ENCODE measurements at regions not wholly inside any gene's neighbourhood (a gene's known extent, or its start where the extent isn't known, plus 50 kb on each side); places are given as distances from the start of the nearest gene placed in this dataset.

DNA sequence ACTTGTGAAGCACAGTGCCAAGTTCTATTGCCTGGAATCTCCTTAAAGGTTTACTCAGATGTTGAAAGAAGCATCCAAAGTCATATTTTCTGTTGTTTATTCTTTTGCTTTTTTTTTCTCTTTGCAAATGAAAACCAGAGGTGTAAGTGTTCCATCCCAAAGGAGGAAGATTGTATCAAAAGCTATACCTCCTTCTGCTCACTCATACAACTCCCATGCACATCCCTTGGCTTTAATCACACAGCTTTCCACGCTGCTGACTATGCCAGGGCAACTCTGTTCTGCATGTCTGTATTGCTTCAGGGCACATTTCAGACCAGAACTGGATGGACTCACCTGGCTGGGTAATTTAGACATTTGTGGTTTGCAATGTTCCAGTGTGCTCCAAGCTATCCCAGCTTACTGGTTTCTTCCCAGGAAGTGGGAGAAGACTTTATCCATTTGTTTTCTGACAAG, 399.6 kb upstream of the TBL1XR1 start:
- H3K27me3 ChIP-seq (ENCODE audit: control insufficient read depth, insufficient read depth, low read length): no peaks in the 10 kb centered on the region
- no peaks in the 10 kb centered on the region for H3K36me3 ChIP-seq (ENCODE audit: control insufficient read depth, insufficient read depth, low read length)
- TF ChIP-seq, protein P1, sequence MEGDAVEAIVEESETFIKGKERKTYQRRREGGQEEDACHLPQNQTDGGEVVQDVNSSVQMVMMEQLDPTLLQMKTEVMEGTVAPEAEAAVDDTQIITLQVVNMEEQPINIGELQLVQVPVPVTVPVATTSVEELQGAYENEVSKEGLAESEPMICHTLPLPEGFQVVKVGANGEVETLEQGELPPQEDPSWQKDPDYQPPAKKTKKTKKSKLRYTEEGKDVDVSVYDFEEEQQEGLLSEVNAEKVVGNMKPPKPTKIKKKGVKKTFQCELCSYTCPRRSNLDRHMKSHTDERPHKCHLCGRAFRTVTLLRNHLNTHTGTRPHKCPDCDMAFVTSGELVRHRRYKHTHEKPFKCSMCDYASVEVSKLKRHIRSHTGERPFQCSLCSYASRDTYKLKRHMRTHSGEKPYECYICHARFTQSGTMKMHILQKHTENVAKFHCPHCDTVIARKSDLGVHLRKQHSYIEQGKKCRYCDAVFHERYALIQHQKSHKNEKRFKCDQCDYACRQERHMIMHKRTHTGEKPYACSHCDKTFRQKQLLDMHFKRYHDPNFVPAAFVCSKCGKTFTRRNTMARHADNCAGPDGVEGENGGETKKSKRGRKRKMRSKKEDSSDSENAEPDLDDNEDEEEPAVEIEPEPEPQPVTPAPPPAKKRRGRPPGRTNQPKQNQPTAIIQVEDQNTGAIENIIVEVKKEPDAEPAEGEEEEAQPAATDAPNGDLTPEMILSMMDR (IDR thresholded peaks at IDR 0.05; ENCODE audit: insufficient read depth, low read length, severe bottlenecking): no peak
- H3K4me3 ChIP-seq (ENCODE audit: low read depth, low read length): no peak overlapping the region
- FAIRE-seq (no peak), DNase-seq (ENCODE audit: low read depth) (peak; percentile 92)

DNA sequence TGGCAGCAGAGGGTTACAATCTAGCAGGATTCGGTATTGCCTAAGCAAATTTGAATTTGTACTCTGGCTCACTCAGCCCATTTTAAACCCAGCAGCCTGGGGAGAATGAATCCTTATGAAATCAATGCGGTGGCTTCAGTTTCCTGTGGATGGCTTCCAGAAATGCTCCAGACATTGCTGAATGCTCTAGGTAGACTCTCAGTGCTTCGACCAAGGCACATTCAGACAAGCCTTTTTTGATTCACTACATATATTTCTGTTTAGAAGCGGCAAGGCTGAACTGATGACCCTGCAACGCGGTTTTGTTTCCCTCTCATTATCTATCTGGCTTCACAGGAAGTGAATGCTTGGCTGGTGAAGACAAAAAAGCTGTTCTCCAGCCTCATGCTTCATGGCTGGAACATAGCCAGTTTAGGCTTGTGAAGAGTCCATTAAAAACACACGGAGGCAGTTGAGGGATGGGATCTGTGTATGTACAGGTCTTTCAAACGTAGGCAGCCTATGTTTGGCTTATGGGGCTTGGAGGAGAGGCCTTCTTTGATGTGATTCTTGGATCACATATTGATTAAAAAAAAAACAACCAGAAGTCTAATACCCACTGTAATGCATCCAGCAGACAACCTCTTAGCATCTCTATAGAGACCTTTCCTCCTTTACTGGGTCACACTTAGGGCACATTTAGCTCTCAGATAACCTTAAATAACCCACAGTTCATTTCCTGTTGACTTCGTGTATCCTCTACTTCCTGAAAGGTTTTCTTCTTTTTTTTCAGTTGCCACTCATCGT, 400.2 kb upstream of the TBL1XR1 start:
- TF ChIP-seq, protein P1 (IDR thresholded peaks at IDR 0.05; ENCODE audit: insufficient read depth, low read length, severe bottlenecking): no peak
- FAIRE-seq (no peak), DNase-seq (ENCODE audit: low read depth) (peak; percentile 90)
- H3K27me3 ChIP-seq (ENCODE audit: control insufficient read depth, insufficient read depth, low read length): no peaks in the 10 kb centered on the region
- no peak overlapping the region for H3K4me3 ChIP-seq (ENCODE audit: low read depth, low read length)
- H3K36me3 ChIP-seq (ENCODE audit: control insufficient read depth, insufficient read depth, low read length): no peaks in the 10 kb centered on the region

DNA sequence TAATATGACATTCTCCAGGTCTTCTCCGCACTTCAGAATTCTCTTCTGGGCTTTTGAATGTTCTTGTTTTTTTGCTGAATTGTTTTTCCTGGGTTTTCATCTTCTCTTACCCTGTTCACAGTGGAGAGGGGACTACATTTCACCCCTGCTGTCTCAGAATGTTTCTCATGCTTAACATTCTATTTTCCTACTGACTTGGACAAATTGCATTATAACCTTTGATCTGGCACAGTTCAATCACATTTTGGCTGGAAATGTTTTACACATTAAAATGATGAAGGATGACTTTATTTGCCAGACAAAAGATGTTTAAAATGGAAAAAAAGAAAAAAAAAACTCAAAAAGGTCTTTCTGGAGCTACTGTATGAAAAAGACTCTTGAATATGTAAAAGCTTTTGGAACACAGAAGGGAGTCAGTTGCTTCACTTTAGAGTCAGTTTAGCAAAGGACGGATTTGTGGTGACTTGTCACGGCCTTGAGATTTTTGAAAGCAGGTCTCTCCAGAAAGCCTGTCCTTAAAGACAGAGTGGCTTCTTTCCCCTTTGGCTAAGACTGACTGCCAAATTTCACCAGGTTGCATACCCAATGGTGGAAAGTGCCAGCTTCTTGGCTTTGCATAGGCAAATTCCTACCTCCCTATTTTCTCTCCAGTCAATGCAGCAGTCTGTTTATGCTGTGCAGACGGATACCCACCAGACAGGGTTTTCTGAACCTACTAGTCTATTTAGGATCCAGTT, 401.0 kb upstream of the TBL1XR1 start:
- no peaks in the 10 kb centered on the region for H3K36me3 ChIP-seq (ENCODE audit: control insufficient read depth, insufficient read depth, low read length)
- no peaks in the 10 kb centered on the region for H3K27me3 ChIP-seq (ENCODE audit: control insufficient read depth, insufficient read depth, low read length)
- DNase-seq (ENCODE audit: low read depth): no peak
- TF ChIP-seq, protein P1 (IDR thresholded peaks at IDR 0.05; ENCODE audit: insufficient read depth, low read length, severe bottlenecking): no peak
- H3K4me3 ChIP-seq (ENCODE audit: low read depth, low read length): no peak overlapping the region
- FAIRE-seq: no peak

DNA sequence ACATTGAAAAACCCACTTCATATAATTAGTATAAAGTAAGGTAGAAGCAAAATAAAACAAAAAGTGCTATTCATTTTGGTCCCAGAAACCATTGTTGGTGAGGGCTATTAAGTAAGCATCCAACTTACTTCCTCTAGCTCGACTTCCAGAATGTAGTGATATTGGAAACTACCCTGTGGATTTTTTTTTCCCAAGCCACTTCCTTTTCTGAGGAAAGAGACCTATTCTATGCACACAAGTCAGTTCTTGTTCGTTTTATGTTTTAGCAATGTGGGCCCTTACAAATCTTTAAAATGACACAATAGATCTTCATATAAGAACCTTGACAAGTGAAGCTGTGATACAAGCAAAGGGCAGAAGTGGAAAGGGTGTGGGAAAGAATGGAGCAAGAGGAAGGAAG, 402.0 kb upstream of the TBL1XR1 start:
- H3K4me3 ChIP-seq (ENCODE audit: low read depth, low read length): no peak overlapping the region
- TF ChIP-seq, protein P1 (IDR thresholded peaks at IDR 0.05; ENCODE audit: insufficient read depth, low read length, severe bottlenecking): no peak
- no peaks in the 10 kb centered on the region for H3K36me3 ChIP-seq (ENCODE audit: control insufficient read depth, insufficient read depth, low read length)
- no peak for FAIRE-seq
- DNase-seq (ENCODE audit: low read depth): peak; percentile 82
- no peaks in the 10 kb centered on the region for H3K27me3 ChIP-seq (ENCODE audit: control insufficient read depth, insufficient read depth, low read length)

DNA sequence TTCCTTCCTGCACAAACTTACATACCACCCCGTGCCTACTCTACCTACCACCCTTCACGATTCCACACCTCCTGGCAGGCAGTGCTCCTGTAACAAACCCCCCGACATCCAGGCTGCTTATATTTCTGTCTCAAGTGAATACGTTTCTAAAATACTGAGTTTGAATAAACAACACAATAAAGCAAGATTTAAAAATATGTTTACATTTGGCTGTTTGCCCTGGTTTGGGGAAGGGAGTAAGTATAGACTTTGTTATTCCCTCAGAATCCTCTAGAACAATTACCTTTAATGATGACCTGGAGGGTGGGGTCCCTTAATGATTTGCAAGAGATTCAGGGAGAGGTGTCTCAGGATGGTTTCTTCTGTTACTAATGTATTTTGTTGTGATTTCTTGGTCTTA, 402.6 kb upstream of the TBL1XR1 start:
- Histone ChIP-seq H3K36me3 (ENCODE audit: control insufficient read depth, insufficient read depth, low read length) (no peaks in the 10 kb centered on the region), H3K27me3 (ENCODE audit: control insufficient read depth, insufficient read depth, low read length) (no peaks in the 10 kb centered on the region), H3K4me3 (ENCODE audit: low read depth, low read length) (no peak overlapping the region)
- DNase-seq (ENCODE audit: low read depth) (no peak), FAIRE-seq (no peak)
- TF ChIP-seq, protein P1 (IDR thresholded peaks at IDR 0.05; ENCODE audit: insufficient read depth, low read length, severe bottlenecking): no peak
